Keratinocyte (primary cell): ENCODE measurements at regions not wholly inside any gene's neighbourhood (a gene's known extent, or its start where the extent isn't known, plus 50 kb on each side); places are given as distances from the start of the nearest gene placed in this dataset.

ENCODE experiments used
- DNase-seq: peaks from one replicate; pipeline ENCODE4 v3.0.0-alpha.2; 2011; ENCODE audit warnings: low read depth, missing footprints, low spot score
- FAIRE-seq: peaks from 2 replicates; lab custom pipeline; 2011; peaks lifted over from hg19 to GRCh38; lab: Jason Lieb, UNC
- H2AFZ ChIP-seq: 2 replicates; pipeline ENCODE4 v1.6.0; 2012; ENCODE audit warnings: low read length, control low read depth, inconsistent platforms; ENCODE audit not compliant: control insufficient read depth
- H3K27ac ChIP-seq: 2 replicates; pipeline ENCODE4 v1.5.1; 2011; ENCODE audit warnings: low read length; ENCODE audit not compliant: control insufficient read depth, insufficient read depth
- H3K27me3 ChIP-seq: 3 replicates; pipeline ENCODE4 v1.6.0; 2011; ENCODE audit warnings: low read length; ENCODE audit not compliant: control insufficient read depth, insufficient read depth; ENCODE audit errors: extremely low read depth
- H3K36me3 ChIP-seq, 2 experiments: 2 replicates in 1 of 2; 3 replicates in 1 of 2; pipeline ENCODE4 v1.5.1; 2011; ENCODE audit warnings: low read length in 2 of 2, mild to moderate bottlenecking in 1 of 2; ENCODE audit not compliant: control insufficient read depth in 2 of 2, insufficient read depth in 2 of 2; ENCODE audit errors: extremely low read depth in 1 of 2
- H3K4me1 ChIP-seq: 3 replicates; pipeline ENCODE4 v1.5.1; 2011; ENCODE audit warnings: low read length; ENCODE audit not compliant: control insufficient read depth, insufficient read depth; ENCODE audit errors: extremely low read depth
- H3K4me2 ChIP-seq: 3 replicates; pipeline ENCODE4 v1.6.0; 2011; ENCODE audit warnings: low read depth, low read length; ENCODE audit not compliant: control insufficient read depth, insufficient read depth; ENCODE audit errors: extremely low read depth
- H3K4me3 ChIP-seq, 3 experiments: fragments of 200-600 bp in 1 of 3; sonication (generic) in 1 of 3; 2 replicates in 2 of 3; 3 replicates in 1 of 3; pipeline ENCODE4 v1.5.1; 2011 to 2016; ENCODE audit warnings: low read length in 3 of 3, mild to moderate bottlenecking in 3 of 3, control low read depth in 2 of 3, inconsistent platforms in 1 of 3, low read depth in 1 of 3, mixed read lengths in 1 of 3, mixed run types in 1 of 3, moderate library complexity in 1 of 3; ENCODE audit not compliant: control insufficient read depth in 2 of 3, insufficient read depth in 2 of 3; ENCODE audit errors: extremely low read depth in 1 of 3
- H3K79me2 ChIP-seq: 2 replicates; pipeline ENCODE4 v1.6.0; 2012; ENCODE audit warnings: low read length; ENCODE audit not compliant: control insufficient read depth, insufficient read depth
- H3K9ac ChIP-seq: 3 replicates; pipeline ENCODE4 v1.6.0; 2011; ENCODE audit warnings: low read length; ENCODE audit not compliant: control insufficient read depth, insufficient read depth; ENCODE audit errors: extremely low read depth
- H3K9me1 ChIP-seq: 3 replicates; pipeline ENCODE4 v1.6.0; 2011; ENCODE audit warnings: low read length; ENCODE audit not compliant: control insufficient read depth, insufficient read depth; ENCODE audit errors: extremely low read depth
- H3K9me3 ChIP-seq: 2 replicates; pipeline ENCODE4 v1.5.1; 2012; ENCODE audit warnings: low read depth, low read length; ENCODE audit not compliant: control insufficient read depth
- H4K20me1 ChIP-seq: 3 replicates; pipeline ENCODE4 v1.6.0; 2011; ENCODE audit warnings: low read length; ENCODE audit not compliant: control insufficient read depth, insufficient read depth; ENCODE audit errors: extremely low read depth
- EZH2 ChIP-seq: IDR thresholded peaks from one replicate; pipeline ENCODE4 v1.6.1; 2012; ENCODE audit warnings: inconsistent platforms, mild to moderate bottlenecking, low read length, moderate library complexity
- dilution Hi-C: fragments of 300-500 bp; cut with MboI; formaldehyde crosslinking; loops from one replicate; pipeline ENCODE4 v1.7.0; 2020; ENCODE audit warnings: low sequenced_read_pairs; ENCODE audit not compliant: extremely low pct_ligation_motif_present
- TF ChIP-seq, protein P1 (sequence below), 3 experiments: IDR thresholded peaks in 1 of 3; conservative IDR thresholded peaks in 1 of 3; optimal IDR thresholded peaks in 1 of 3; 2 replicates in 2 of 3; 3 replicates in 1 of 3; pipeline versions ENCODE3 to v1.5.1; 2011; ENCODE audit warnings: low read length in 3 of 3, mild to moderate bottlenecking in 3 of 3, moderate library complexity in 2 of 3, control low read depth in 1 of 3, inconsistent platforms in 1 of 3; ENCODE audit not compliant: insufficient read depth in 2 of 3; ENCODE audit errors: extremely low read depth in 1 of 3

DNA sequence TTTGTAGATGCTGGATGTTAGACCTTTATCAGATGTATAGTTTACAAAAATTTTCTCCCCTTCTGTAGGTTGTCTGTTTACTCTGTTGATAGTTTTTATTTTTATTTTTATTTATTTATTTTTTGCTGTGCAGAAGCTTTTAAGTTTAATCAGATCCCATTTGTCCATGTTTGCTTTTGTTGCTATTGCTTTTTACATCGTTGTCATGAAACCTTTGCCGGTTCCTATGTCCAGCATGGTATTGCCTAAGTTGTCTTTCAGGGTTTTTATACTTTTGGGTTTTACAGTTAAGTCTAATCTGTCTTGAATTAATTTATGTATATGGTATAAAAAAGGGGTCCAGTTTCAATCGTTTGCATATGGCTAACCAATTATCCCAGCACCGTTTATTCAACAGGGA is 819.5 kb downstream of the KCNT2 start:
- Histone ChIP-seq H3K79me2 (no peaks in the 10 kb centered on the region), H3K27me3 (no peaks in the 10 kb centered on the region), H3K4me2 (no peak overlapping the region), H3K9me1 (no peaks in the 10 kb centered on the region), H3K27ac (no peak overlapping the region), H3K36me3 (no peaks in the 10 kb centered on the region), H3K9me3 (peaks cover 1% of the 10 kb centered on the region), H3K4me3 (no peak overlapping the region), H3K4me1 (no peaks in the 10 kb centered on the region), H3K9ac (no peak overlapping the region), H2AFZ (no peak overlapping the region), H4K20me1 (no peaks in the 10 kb centered on the region)
- FAIRE-seq (no peak), DNase-seq (no peak)
- TF ChIP-seq, protein P1, sequence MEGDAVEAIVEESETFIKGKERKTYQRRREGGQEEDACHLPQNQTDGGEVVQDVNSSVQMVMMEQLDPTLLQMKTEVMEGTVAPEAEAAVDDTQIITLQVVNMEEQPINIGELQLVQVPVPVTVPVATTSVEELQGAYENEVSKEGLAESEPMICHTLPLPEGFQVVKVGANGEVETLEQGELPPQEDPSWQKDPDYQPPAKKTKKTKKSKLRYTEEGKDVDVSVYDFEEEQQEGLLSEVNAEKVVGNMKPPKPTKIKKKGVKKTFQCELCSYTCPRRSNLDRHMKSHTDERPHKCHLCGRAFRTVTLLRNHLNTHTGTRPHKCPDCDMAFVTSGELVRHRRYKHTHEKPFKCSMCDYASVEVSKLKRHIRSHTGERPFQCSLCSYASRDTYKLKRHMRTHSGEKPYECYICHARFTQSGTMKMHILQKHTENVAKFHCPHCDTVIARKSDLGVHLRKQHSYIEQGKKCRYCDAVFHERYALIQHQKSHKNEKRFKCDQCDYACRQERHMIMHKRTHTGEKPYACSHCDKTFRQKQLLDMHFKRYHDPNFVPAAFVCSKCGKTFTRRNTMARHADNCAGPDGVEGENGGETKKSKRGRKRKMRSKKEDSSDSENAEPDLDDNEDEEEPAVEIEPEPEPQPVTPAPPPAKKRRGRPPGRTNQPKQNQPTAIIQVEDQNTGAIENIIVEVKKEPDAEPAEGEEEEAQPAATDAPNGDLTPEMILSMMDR (optimal IDR thresholded peaks at IDR 0.05 in 1 of 3, IDR thresholded peaks at IDR 0.05 in 1 of 3, conservative IDR thresholded peaks at IDR 0.05 in 1 of 3; ENCODE audit: extremely low read depth in 1 of 3, insufficient read depth in 2 of 3, low read length in 3 of 3), result no peak
- TF ChIP-seq EZH2, result no peak
- dilution Hi-C loops, result no loop called here

DNA sequence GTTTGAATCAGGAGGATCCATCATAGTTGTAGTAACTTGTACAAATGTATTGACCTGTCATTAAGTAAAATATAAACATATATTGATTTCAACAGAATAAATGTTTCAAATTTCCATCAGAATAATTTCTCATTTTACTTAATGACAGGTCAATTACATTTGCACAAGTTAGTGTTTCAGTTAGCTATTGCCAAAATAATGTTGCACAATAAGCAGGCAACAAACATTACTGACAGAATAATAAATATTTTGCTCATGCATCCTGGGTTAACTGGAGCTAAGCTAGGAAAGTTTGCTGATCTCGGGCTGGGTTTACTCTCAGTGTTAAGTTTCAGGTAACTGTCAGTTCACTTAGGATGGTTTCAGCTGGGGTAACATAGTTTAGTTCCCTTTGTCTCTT is 822.4 kb downstream of the KCNT2 start:
- no peaks in the 10 kb centered on the region for H3K9me3 ChIP-seq
- H3K9ac ChIP-seq, result no peak overlapping the region
- FAIRE-seq, result no peak
- H3K79me2 ChIP-seq, result no peaks in the 10 kb centered on the region
- no peaks in the 10 kb centered on the region for H4K20me1 ChIP-seq
- H2AFZ ChIP-seq, result no peak overlapping the region
- dilution Hi-C loops, result no loop called here
- no peak for DNase-seq
- H3K4me2 ChIP-seq, result no peak overlapping the region
- no peak overlapping the region for H3K4me3 ChIP-seq
- no peaks in the 10 kb centered on the region for H3K27me3 ChIP-seq
- TF ChIP-seq, protein P1 (optimal IDR thresholded peaks at IDR 0.05 in 1 of 3, IDR thresholded peaks at IDR 0.05 in 1 of 3, conservative IDR thresholded peaks at IDR 0.05 in 1 of 3; ENCODE audit: extremely low read depth in 1 of 3, insufficient read depth in 2 of 3, low read length in 3 of 3), result no peak
- no peak for TF ChIP-seq EZH2
- no peaks in the 10 kb centered on the region for H3K36me3 ChIP-seq
- no peak overlapping the region for H3K27ac ChIP-seq
- no peaks in the 10 kb centered on the region for H3K9me1 ChIP-seq
- no peaks in the 10 kb centered on the region for H3K4me1 ChIP-seq
